GM19452 (cell line): ENCODE measurements at regions not wholly inside any gene's neighbourhood (a gene's known extent, or its start where the extent isn't known, plus 50 kb on each side); places are given as distances from the start of the nearest gene placed in this dataset.
A peak's percentile ranks its signal among the peaks of the same experiment; 100 is the strongest.

Experiments used
- ATAC-seq: cut with Tn5 transposase; IDR thresholded peaks from one replicate; pipeline ENCODE4 v1.9.1; 2021; ENCODE audit not compliant: unreplicated experiment

DNA sequence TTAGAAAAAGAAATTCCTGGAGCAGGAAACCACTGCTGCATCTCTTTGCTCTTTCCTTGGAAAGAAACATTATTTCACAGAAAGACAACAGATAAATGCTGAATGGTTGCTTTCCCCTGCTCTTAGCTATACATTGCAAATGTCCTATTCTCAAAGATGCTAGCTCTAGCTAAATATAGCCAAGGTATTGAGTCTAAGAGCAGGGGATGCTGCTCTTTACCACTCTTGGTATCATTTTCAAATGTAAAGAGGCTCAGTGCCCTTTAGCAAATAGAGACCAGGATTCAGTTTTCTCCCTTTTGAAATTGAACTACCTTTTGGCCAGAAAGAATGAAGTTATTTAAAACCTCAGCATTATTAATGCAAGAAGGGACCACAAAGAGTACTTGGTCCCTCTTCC is 104.0 kb upstream of the FUT8 start:
- no peak for ATAC-seq

DNA sequence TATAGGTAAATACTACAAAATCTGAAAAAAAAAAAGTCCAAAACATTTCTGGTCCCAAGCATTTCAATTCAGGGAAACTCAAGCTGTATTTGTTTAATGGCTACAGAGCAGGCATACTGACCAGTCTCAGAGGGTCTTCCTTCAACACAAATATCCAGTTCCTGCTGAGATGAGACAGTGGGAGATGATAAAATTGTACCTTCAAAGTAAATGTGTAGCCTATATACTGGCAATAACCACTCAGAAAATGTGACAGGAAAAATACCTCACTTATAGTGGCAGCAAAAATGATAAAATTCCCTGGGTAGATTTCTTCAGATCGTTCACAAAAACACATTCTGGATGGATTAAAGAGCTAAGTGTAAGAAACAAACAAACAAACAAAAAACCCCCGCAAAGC is 102.0 kb upstream of the FUT8 start:
- ATAC-seq = no peak

DNA sequence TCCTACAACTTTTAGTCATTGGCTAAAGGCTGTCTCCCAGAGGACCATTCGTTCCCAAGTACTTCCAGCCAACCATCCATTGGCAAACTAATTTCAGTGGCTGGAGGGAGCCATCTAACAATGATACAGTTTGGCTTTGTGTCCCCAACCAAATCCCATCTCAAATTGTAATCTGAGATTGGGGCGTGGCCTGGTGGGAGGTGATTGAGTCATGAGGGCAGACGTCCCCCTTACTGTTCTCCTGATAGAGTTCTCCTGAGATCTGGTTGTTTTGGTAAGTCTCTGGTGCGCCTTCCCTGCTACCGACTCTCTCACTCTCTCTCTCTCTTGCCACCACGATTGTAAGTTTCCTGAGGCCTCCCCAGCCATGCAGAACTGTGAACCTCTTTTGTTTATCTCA is 99.7 kb upstream of the FUT8 start:
- no peak for ATAC-seq

DNA sequence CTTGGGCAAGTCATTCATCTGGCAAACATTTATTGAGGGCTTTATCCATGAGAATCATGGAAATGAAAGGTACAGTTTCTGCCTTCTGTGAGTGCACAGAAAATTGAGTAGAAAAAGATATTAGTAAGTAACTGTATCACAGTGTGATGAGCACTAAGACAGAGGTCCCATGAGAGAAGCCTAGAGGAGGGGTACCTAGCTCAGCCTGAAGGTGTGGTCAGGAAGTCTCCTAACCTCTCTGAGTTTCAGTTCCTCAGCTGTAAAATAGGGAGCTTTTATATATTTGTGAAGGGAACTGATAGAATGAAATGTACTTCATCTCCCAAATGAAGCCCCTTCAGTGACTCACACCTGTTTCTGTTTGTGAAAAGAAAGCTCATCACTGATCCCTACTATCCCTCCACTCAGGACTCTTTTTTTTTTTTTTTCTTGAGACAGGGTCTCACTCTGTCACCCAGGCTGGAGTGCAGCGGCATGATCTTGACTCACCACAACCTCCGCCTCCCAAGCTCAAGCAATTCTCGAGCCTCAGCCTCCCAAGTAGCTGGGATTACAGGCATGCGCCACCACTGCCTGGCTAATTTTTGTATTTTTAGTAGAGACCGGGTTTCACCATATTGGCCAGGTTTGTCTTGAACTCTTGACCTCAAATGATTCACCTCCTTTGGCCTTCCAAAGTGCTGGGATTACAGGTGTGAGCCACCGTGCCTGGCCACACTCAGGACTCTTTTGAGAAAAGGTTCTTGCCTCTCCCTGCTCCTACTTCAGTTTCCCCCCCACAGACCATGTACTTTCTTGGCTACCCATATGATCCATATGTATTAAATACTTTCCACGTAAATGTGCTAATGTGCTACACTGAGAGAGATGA is 93.7 kb upstream of the FUT8 start:
- peak; percentile 56 for ATAC-seq

DNA sequence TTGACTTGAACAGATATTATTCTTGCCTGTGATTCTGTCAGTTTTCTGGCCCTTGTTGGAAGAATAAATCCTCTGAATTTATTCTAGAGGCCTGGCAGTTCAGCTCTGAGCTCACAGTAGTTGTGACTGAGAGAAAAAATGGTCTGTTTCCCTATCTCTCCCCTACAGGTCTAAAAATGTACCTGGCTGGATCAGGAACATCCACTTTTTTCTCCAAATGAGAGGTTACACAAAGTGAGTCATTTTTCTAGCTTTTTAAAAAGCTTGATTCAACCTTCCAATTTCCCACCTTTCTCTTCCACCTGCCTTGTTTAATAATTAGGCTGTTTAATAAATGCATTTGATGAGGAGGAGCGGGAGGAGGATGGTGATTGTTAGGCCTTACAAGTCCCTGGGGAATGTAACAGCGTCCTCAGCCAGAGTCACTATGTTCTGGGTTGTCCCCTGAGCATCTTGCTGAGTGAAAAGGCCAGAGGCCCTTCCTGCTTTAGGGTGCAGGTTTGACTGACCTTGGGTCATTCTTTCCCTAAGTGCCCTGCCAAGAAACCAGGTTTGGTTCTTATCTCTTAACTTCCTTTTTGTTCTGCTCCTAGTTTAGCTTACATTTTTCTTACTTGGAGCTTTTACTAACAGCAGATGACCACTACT is 91.7 kb upstream of the FUT8 start:
- peak; percentile 28 for ATAC-seq

DNA sequence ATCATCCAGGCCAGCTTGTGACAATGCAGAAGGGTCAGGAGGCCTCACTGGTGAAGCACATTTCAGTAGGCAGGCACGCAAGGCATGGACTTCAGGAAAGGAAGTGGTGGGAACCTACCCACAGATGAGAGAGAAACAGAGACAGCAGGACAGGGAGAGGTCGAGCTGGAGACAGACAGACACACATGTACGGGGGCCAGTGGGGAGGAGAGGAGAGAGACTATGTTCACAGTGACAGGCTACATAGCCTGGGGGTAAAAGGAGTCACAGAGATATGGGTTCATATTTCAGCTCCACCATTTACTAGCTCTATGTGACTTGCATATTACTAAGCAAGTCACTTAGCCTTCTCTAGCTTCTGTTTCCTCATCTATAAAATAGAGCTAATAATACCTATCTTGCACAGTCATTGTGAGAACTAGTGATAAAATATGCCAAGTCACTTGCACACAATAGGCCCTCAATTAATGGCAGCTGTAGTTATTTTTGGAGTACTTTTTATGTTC is 91.1 kb upstream of the FUT8 start:
- ATAC-seq = peak; percentile 52

DNA sequence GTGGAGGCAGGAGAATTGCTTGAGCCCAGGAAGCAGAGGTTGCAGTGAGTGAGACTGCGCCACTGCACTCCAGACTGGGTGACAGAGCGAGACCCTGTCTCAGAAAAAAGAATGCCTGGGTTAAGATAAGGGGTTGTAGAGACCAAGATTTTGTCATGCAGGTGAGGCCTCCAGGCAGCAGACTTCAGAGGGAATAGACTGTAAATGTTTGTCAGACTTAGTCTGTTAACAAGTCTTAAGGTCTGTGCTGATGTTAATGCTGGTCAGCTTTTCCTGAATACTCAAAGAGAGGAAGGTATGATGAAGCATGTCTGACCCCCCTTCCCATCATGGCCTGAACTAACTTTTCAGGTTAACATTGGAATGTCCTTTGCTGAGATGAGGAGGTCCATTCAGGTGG is 83.0 kb upstream of the FUT8 start:
- no peak for ATAC-seq

DNA sequence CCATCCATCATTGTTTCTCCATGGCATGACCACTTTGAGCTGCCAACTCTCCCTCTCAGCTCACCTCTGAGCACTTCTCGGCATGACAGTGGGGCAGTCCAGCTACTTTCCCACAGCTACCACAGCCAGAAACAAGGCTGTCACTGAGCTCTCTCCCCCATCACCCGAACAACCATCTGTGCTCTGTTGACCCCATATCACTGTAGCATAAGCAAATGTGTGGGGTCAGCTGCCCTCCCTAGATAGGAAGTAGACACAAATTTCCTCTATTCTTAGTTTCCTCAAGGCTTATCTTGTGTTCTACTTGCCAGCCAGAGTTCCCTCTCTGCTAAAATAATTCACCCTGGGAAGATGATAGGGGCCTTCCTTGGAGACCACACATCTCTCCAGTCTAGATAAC is 82.6 kb upstream of the FUT8 start:
- no peak for ATAC-seq

DNA sequence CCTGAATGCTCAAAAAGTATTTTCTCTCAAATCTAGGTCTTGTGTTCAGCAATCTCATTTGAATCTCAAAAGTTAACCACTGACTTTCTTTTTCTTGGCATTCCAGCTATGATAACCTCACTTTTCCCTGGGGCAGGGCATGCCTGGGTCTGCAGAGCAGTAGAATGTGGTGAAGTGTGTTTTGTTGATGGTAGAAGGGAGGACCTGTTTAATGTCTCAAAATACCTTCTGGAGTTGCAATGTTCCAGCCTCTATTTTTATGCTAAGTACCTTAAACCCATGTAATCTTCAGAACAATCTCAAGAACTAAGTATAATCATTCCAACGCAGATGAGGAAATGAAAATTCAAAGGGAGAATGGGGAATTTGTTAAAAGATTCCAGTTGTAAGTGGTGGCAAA is 82.1 kb upstream of the FUT8 start:
- ATAC-seq = no peak

DNA sequence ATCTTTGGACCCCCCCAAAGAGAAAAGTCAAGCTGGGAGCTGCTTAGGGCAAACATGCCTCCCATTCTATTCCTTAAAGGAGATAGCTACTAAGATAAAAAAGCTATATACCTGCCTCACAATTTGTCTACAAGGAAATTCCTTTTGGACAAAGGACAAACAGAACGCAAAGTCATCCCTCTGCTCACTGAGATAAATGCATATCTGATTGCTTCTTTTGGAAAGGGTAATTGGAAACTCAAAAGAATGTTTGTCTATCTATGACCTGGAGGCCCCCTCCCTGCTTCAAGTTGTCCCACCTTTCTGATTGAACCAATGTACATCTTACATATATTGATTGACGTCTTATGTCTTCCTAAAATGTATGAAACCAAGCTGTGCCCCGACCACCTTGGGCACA is 80.9 kb upstream of the FUT8 start:
- no peak for ATAC-seq

DNA sequence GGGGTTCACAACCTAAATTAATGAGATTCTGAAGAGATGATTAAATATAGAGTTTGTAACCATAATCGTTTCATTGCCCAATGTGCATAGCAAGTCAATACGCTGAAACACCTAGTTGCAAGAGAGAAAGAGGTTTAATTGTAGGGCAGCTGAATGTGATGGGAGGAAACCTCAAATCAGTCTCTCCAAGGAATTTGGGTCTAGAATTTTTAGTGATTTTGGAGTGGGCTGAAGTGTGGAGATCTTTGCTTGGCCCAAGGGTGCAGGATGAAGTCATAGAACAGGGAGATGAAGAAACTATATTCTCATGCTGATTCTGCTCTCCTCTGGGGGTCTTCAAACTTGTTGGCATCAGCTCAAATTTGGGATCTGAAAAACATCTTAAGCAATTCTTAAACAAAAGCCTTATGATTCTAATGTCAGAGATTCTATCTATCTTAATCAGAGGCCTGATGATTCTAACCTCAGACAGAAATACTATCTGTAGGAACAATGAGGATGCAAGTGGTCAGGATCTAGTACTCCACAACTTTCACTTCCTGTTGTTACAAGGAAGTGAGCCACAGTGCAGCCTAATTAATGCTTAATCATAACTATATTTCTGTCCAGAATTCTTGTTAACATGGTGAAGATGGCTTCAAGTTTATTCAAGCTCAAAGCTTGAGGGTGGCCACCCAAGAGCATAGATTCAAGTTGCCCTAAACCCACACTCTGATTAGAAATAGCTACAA is 80.2 kb upstream of the FUT8 start:
- ATAC-seq = peak; percentile 64

DNA sequence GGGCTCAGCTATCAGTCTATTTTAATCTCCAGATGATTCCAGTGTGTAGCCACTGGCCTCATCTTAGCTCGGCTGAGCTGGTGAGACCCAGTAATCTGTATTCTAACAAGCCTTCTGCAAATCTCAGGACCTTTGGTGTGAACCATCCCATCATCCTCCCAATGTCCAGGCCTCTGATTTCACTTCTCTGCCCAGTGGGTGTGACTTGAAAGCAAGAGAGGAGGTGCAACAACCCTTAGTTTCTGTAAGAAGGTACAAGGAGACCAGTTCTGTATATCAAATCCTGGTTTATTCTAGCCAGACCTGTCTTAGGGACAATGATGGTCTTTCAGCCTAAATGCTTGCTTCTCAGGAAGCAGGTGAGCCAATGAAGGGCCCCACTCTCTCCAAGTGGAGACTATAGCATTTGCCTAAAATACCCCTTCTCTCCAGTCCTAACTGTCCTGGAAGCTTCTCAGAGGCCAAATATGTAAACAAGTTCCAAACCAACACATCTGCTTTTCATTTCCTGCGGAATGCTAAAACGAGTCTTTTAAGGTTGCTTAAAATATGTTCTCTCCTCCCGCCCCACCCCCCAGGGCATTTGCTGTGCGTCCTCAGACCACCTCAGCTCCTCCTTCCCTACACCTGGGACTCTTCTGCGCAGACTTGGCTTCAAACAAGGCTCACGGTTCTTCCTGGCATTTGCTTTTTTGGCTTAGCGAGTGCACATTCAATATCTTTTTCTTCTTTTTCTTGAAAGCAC is 78.4 kb upstream of the FUT8 start:
- no peak for ATAC-seq

DNA sequence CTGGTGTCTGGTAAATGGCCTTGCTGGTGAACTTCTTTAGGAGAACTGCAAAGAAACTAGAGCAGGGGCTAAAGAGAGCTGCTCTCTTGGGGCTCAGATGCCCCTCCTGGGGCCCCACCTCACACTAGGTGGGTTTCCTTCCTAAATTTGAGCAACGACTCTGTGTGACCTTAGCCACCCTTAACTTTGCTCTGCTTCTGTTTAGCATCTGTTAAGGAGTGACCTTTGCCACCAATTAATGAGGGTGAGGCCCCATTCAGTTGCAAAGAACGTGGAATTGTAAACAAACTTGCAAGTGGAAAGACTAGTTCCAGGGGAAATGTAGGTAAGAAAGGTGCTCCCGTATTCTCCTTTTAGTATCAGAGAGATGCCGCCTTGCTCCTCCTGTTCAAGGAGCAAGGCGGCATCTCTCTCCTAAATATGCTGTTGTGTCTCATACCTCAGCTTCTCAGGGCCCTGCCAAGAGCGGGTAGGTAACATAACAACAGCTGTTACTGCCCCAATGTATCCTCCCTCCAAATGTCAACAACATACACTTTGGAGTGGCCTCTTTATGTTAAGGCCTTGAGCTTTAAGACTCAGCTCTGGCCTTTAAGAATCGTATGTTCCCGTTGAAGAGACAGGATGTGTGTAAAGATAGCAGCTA is 77.6 kb upstream of the FUT8 start:
- ATAC-seq = no peak

DNA sequence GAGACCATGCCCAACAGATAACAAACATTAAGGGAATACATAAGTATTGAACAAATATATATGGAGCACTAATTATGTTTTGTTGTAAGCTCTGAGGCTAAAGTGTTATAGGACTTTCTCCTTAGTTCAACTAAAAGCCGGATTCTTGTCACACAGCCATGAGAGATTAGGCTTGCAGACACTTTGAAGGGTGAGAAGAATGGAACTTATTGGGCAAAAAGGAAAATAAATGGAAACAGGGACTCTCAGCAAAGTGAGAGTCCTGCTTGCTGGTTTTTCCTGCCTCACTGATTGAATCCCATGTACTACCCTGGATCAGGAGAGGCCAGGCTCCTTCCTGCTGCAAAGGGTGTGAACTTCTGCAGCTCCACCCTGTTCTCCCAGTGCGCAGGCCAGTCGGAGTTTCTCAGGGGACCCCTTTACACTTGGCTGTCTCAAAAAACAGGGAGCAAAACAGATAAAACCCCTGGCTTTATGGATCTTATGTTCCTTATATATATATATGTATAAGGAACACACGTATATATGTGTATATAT is 77.1 kb upstream of the FUT8 start:
- no peak for ATAC-seq

DNA sequence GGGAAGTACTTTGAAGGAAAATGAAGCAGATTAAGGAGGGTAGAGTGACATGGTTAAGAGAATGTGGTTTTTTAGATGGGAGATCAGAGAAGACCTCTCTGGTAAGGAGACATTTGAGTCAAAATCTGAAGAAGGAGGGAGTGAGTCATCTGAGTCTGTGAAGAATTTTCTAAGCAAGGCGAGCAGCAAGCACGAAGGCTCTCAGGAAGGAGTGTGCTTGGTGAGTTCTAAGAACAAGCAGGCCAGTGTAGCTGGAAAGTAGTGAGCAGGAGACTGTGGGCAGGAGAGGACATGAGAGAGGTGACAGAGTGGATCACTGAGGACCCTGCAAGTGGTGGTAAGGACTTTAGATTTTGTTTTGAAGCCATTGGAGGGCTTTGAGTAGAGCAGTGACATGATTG is 76.3 kb upstream of the FUT8 start:
- ATAC-seq = no peak

DNA sequence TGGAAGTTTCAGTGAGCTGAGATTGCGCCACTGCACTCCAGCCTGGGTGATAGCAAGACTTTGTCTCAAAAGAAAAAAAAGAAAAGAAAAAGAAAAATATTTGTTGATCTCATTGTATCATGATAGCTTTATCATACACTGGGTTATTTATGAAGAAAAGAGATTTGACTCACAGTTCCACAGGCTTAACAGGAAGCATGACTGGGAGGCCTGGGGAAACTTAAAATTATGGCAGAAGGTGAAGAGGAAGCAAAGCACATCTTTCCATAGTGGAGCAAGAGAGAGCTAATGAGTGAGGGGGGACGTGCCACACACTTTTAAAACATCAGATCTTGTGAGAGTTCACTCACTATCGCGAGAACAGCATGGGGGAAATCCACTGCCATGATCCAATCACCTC is 72.7 kb upstream of the FUT8 start:
- ATAC-seq = no peak

DNA sequence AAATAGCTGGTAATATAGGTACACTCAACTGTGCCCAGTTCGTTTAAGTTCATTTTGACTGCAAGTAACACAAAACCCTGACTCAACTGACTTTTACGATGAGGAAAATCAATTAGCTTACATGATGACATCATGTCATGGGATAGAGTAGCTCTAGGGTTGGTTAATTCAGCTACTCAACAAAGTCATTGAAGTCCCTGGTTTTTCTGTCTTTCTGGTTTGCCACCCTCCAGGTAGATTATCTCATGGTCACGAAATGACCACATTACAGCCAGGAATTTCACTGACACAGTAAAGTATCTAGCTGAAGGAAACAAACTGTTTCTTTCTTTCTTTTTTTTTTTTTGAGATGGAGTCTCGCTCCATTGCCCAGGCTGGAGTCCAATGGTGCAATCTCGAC is 68.5 kb upstream of the FUT8 start:
- ATAC-seq = no peak

DNA sequence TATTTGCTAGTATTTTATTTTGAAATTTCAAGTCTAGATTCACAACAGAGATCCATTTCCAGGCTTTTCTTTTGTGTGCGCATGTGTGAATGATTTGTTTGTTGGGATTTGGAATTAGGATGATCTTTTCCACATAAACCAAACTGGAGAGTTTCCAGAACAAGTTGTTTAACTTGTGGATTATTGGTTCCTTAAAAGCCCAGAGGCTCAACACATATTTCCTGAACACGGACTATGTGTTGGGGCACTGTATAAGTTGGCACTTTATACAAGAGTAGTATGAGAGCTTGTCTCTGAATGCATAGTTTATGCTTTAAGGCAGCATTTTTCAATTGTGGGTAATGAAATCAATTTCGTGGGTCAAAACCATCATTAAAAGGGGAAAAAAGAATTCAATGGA is 67.3 kb upstream of the FUT8 start:
- no peak for ATAC-seq

DNA sequence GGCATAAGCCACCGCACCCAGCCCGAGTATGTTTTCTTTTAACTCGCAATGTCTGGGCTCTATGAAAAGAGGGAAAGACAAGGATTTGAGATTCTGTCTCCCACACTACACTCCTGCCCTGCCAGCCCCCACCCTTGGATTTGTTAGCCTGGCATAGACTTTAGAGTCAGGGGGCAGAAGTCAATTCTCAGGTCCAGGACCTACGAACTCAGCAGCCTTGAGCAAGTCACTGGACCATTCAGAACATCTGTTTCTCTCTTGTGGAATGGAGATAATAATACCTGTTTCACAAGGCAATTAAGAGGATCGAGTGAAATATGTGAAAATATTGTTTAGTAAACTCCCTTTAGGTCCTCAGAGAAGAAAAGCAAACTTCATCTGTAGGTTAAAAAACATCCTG is 66.1 kb upstream of the FUT8 start:
- no peak for ATAC-seq

DNA sequence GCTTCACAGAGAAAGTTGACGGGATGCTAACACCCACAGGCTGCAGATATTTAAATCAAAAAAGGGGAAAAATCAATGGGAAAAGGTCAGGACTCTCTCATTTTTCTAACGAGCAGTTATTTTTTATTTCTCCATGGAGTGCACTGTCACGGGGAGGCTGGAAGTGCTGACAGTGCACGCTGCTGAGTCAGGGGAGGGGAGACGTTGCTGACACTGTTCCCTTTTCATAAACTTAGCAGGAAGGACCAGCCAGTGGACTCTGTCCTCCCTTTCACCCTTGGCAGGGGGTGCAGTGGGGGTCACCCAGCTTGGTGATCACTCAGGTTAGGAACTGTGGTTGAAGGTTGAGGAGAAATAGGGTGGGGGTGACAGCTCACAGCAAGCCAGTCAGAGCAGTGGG is 65.6 kb upstream of the FUT8 start:
- no peak for ATAC-seq
